MM.1S (cell line): ENCODE measurements at regions not wholly inside any gene's neighbourhood (a gene's known extent, or its start where the extent isn't known, plus 50 kb on each side); places are given as distances from the start of the nearest gene placed in this dataset.

Source experiments
- EZH2 ChIP-seq: fragments of 300-600 bp; sonication (generic); optimal IDR thresholded peaks from 2 replicates; pipeline ENCODE3; 2017; ENCODE audit warnings: low read depth, mild to moderate bottlenecking, antibody characterized with exemption, low read length, mixed read lengths
- EZH2phosphoT487 ChIP-seq: fragments of 300-600 bp; sonication (generic); IDR thresholded peaks from 2 replicates; pipeline ENCODE4 v1.6.1; 2018; ENCODE audit warnings: antibody characterized with exemption, low read length
- TF ChIP-seq, protein P1 (sequence below): fragments of 300-600 bp; sonication (generic); IDR thresholded peaks from 2 replicates; pipeline ENCODE4 v1.5.1; 2016; ENCODE audit warnings: antibody characterized with exemption, low read length, mixed read lengths

DNA sequence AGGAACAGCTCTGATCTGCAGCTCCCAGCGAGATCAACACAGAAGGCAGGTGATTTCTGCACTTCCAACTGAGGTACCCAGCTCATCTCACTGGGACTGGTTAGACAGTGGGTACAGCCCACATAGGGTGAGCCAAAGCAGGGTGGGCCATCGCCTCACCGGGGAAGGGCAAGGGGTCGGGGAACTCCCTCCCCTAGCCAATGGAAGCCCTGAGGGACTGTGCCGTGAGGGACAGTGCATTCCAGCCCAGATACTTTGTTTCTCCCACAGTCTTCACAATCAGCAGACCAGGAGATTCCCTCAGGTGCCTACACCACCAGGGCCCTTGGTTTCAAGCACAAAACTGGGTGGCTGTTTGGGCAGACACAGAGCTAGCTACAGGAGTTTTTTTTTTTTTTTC is 555.9 kb downstream of the BCOR start:
- TF ChIP-seq, protein P1, sequence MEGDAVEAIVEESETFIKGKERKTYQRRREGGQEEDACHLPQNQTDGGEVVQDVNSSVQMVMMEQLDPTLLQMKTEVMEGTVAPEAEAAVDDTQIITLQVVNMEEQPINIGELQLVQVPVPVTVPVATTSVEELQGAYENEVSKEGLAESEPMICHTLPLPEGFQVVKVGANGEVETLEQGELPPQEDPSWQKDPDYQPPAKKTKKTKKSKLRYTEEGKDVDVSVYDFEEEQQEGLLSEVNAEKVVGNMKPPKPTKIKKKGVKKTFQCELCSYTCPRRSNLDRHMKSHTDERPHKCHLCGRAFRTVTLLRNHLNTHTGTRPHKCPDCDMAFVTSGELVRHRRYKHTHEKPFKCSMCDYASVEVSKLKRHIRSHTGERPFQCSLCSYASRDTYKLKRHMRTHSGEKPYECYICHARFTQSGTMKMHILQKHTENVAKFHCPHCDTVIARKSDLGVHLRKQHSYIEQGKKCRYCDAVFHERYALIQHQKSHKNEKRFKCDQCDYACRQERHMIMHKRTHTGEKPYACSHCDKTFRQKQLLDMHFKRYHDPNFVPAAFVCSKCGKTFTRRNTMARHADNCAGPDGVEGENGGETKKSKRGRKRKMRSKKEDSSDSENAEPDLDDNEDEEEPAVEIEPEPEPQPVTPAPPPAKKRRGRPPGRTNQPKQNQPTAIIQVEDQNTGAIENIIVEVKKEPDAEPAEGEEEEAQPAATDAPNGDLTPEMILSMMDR = no peak
- TF ChIP-seq EZH2phosphoT487 (no peak), EZH2 (no peak)
